H1 (cell line): ENCODE measurements at regions not wholly inside any gene's neighbourhood (a gene's known extent, or its start where the extent isn't known, plus 50 kb on each side); places are given as distances from the start of the nearest gene placed in this dataset.

Experiments used
- CTCF ChIA-PET: fragments of 300-600 bp; sonication (Branson Sonifier 250); formaldehyde crosslinking; loops from one replicate; lab custom pipeline; 2021; ENCODE audit not compliant: partially characterized antibody; lab: Charles Lee
- POLR2A ChIA-PET: fragments of 300-600 bp; sonication (Branson Sonifier 250); formaldehyde crosslinking; loops from one replicate; lab custom pipeline; 2021; ENCODE audit warnings: inconsistent platforms; ENCODE audit not compliant: partially characterized antibody; lab: Charles Lee
- DNase-seq, 2 experiments: peaks; one replicate each; pipeline versions ENCODE4 v3.0.0 to v3.0.0-alpha.2; 2010 to 2022; ENCODE audit warnings: low spot score in 2 of 2, low read depth in 1 of 2, mixed read lengths in 1 of 2
- FAIRE-seq: peaks from 2 replicates; lab custom pipeline; 2011; peaks lifted over from hg19 to GRCh38; lab: Jason Lieb, UNC
- H2AFZ ChIP-seq: 2 replicates; pipeline ENCODE4 v1.8.1; 2012; ENCODE audit warnings: low read length, inconsistent platforms
- H2AK5ac ChIP-seq: 2 replicates; pipeline ENCODE4 v1.6.1; 2013; ENCODE audit warnings: low read depth, low read length
- H2BK120ac ChIP-seq: replicated peaks from 2 replicates; pipeline ENCODE3; 2013; ENCODE audit warnings: low read depth, low read length, inconsistent platforms
- H2BK12ac ChIP-seq: 2 replicates; pipeline ENCODE4 v1.6.1; 2013; ENCODE audit warnings: low read depth, low read length
- H2BK15ac ChIP-seq: 2 replicates; pipeline ENCODE4 v1.6.1; 2013; ENCODE audit warnings: low read length
- H2BK20ac ChIP-seq: 2 replicates; pipeline ENCODE4 v1.6.1; 2013; ENCODE audit warnings: low read length
- H2BK5ac ChIP-seq: 2 replicates; pipeline ENCODE4 v1.6.1; 2013; ENCODE audit warnings: low read depth, low read length
- H3K14ac ChIP-seq: 2 replicates; pipeline ENCODE4 v1.6.1; 2013; ENCODE audit warnings: inconsistent platforms; ENCODE audit not compliant: insufficient read length
- H3K18ac ChIP-seq: 2 replicates; pipeline ENCODE4 v1.6.1; 2013; ENCODE audit warnings: low read length; ENCODE audit errors: extremely low read depth
- H3K23ac ChIP-seq: 2 replicates; pipeline ENCODE4 v1.6.1; 2013; ENCODE audit warnings: inconsistent platforms; ENCODE audit not compliant: insufficient read length
- H3K23me2 ChIP-seq: 2 replicates; pipeline ENCODE4 v1.6.1; 2013; ENCODE audit warnings: low read depth, low read length
- H3K27ac ChIP-seq: 2 replicates; pipeline ENCODE4 v1.6.1; 2011; ENCODE audit warnings: low read depth, low read length, inconsistent platforms
- H3K27me3 ChIP-seq, 4 experiments: replicated peaks in 1 of 4; 1 replicate in 1 of 4; 2 replicates in 3 of 4; pipeline versions ENCODE4 v1.6.1 to v1.8.1; 2011 to 2013; ENCODE audit warnings: low read length in 3 of 4, mild to moderate bottlenecking in 3 of 4, inconsistent platforms in 2 of 4, mixed read lengths in 2 of 4, moderate library complexity in 1 of 4; ENCODE audit not compliant: control insufficient read depth in 3 of 4, insufficient read depth in 3 of 4; ENCODE audit errors: extremely low read depth in 1 of 4
- H3K36me3 ChIP-seq, 4 experiments: 2 replicates each; pipeline versions ENCODE4 v1.6.1 to v1.8.1; 2011 to 2013; ENCODE audit warnings: mild to moderate bottlenecking in 4 of 4, low read length in 3 of 4, moderate library complexity in 2 of 4, control low read depth in 1 of 4, inconsistent platforms in 1 of 4; ENCODE audit not compliant: insufficient read depth in 4 of 4, control insufficient read depth in 2 of 4
- H3K4ac ChIP-seq: replicated peaks from 2 replicates; pipeline ENCODE3; 2013; ENCODE audit warnings: low read length, low read depth, mixed read lengths, inconsistent platforms; ENCODE audit not compliant: insufficient read length
- H3K4me1 ChIP-seq, 4 experiments: replicated peaks in 1 of 4; 1 replicate in 1 of 4; 2 replicates in 3 of 4; pipeline versions ENCODE4 v1.6.1 to v1.8.1; 2011 to 2013; ENCODE audit warnings: low read length in 3 of 4, inconsistent platforms in 2 of 4, mixed read lengths in 1 of 4; ENCODE audit not compliant: insufficient read depth in 4 of 4, control insufficient read depth in 3 of 4
- H3K4me2 ChIP-seq, 2 experiments: 2 replicates each; pipeline versions ENCODE4 v1.6.1 to v1.8.1; 2011 to 2013; ENCODE audit warnings: low read depth in 2 of 2, low read length in 2 of 2, control low read depth in 1 of 2, inconsistent platforms in 1 of 2, mild to moderate bottlenecking in 1 of 2; ENCODE audit not compliant: insufficient read depth in 1 of 2
- H3K4me3 ChIP-seq, 4 experiments: fragments of 200-600, 300-600 bp in 1 of 4; sonication (generic), shearing (Covaris generic), sonication (Bioruptor Twin) in 1 of 4; 2 replicates each; pipeline versions ENCODE4 v1.5.1 to v1.8.1; 2011 to 2016; ENCODE audit warnings: low read length in 4 of 4, low read depth in 3 of 4, control low read depth in 2 of 4, inconsistent platforms in 2 of 4, mild to moderate bottlenecking in 2 of 4, mixed read lengths in 1 of 4, moderate library complexity in 1 of 4; ENCODE audit not compliant: insufficient read depth in 2 of 4; ENCODE audit errors: extremely low read depth in 1 of 4
- H3K56ac ChIP-seq: replicated peaks from 2 replicates; pipeline ENCODE3; 2013; ENCODE audit warnings: low read depth, mild to moderate bottlenecking, mixed read lengths, low read length, inconsistent platforms; ENCODE audit not compliant: insufficient read length
- H3K79me1 ChIP-seq: 2 replicates; pipeline ENCODE4 v1.6.1; 2013; ENCODE audit warnings: low read depth, low read length, control low read depth
- H3K79me2 ChIP-seq, 2 experiments: 2 replicates each; pipeline versions ENCODE4 v1.6.1 to v1.8.1; 2012 to 2013; ENCODE audit warnings: low read length in 2 of 2, mild to moderate bottlenecking in 2 of 2, inconsistent platforms in 1 of 2; ENCODE audit not compliant: insufficient read depth in 2 of 2, control insufficient read depth in 1 of 2
- H3K9ac ChIP-seq, 4 experiments: replicated peaks in 1 of 4; 1 replicate in 1 of 4; 2 replicates in 3 of 4; pipeline versions ENCODE4 v1.6.1 to v1.8.1; 2011 to 2013; ENCODE audit warnings: low read depth in 3 of 4, low read length in 3 of 4, control low read depth in 2 of 4, mild to moderate bottlenecking in 2 of 4, moderate library complexity in 2 of 4, inconsistent platforms in 1 of 4; ENCODE audit errors: extremely low read depth in 1 of 4
- H3K9me3 ChIP-seq, 2 experiments: 2 replicates each; pipeline versions ENCODE4 v1.6.1 to v1.8.1; 2012 to 2013; ENCODE audit warnings: mild to moderate bottlenecking in 2 of 2, moderate library complexity in 2 of 2, control low read depth in 1 of 2, inconsistent platforms in 1 of 2, low read depth in 1 of 2, low read length in 1 of 2, mixed read lengths in 1 of 2; ENCODE audit not compliant: insufficient read depth in 2 of 2
- H4K20me1 ChIP-seq, 2 experiments: replicated peaks in 1 of 2; 2 replicates each; pipeline versions ENCODE3 to v1.8.1; 2011 to 2013; ENCODE audit warnings: inconsistent platforms in 2 of 2, low read length in 2 of 2, mild to moderate bottlenecking in 1 of 2; ENCODE audit not compliant: insufficient read depth in 2 of 2, control insufficient read depth in 1 of 2
- H4K5ac ChIP-seq: 2 replicates; pipeline ENCODE4 v1.6.1; 2013; ENCODE audit warnings: low read length, low read depth, mixed read lengths, inconsistent platforms; ENCODE audit not compliant: insufficient read length
- H4K8ac ChIP-seq: 2 replicates; pipeline ENCODE4 v1.8.0; 2013; ENCODE audit warnings: mild to moderate bottlenecking, moderate library complexity, low read length, inconsistent platforms; ENCODE audit not compliant: insufficient read depth; ENCODE audit errors: extremely low read depth
- H4K91ac ChIP-seq: replicated peaks from 2 replicates; pipeline ENCODE3; 2013; ENCODE audit warnings: low read length, mixed read lengths, inconsistent platforms; ENCODE audit not compliant: insufficient read length
- ASH2L ChIP-seq: fragments of 200-600, 300-600 bp; sonication (generic); IDR thresholded peaks from one replicate; pipeline ENCODE4 v1.7.1; 2017; ENCODE audit warnings: low read length
- BACH1 ChIP-seq: IDR thresholded peaks from 2 replicates; pipeline ENCODE4 v1.6.1; 2012; ENCODE audit warnings: low read length, improper control_type of control experiment
- BCL11A ChIP-seq, 2 experiments: IDR thresholded peaks; one replicate each; pipeline ENCODE4 v1.6.1; 2011; ENCODE audit warnings: low read depth in 2 of 2, low read length in 2 of 2, mild to moderate bottlenecking in 2 of 2
- CBX5 ChIP-seq: fragments of 300-800, 300-1000 bp; sonication (generic); IDR thresholded peaks from 2 replicates; pipeline ENCODE4 v1.7.1; 2016; ENCODE audit warnings: antibody characterized with exemption, low read length, low read depth
- EGR1 ChIP-seq: IDR thresholded peaks from 2 replicates; pipeline ENCODE4 v1.6.1; 2011; ENCODE audit warnings: low read depth, low read length, borderline replicate concordance
- HDAC6 ChIP-seq: IDR thresholded peaks from one replicate; pipeline ENCODE4 v1.7.1; 2012; ENCODE audit warnings: low read depth, mild to moderate bottlenecking, inconsistent platforms, low read length, moderate library complexity
- RNF2 ChIP-seq: fragments of 200-900, 300-1000 bp; sonication (generic); IDR thresholded peaks from 2 replicates; pipeline ENCODE4 v1.7.1; 2016; ENCODE audit warnings: borderline replicate concordance, low read depth, mild to moderate bottlenecking, antibody characterized with exemption, low read length; ENCODE audit not compliant: poor library complexity, severe bottlenecking; ENCODE audit errors: missing control alignments
- SIX5 ChIP-seq: IDR thresholded peaks from 2 replicates; pipeline ENCODE4 v1.6.1; 2011; ENCODE audit warnings: mild to moderate bottlenecking, low read depth, low read length
- SUZ12 ChIP-seq: fragments of 200-600 bp; sonication (generic); IDR thresholded peaks from 2 replicates; pipeline ENCODE4 v1.6.1; 2012; ENCODE audit warnings: mild to moderate bottlenecking, inconsistent platforms, low read length, moderate library complexity, mixed read lengths
- TAF7 ChIP-seq: optimal IDR thresholded peaks from 2 replicates; pipeline ENCODE3; 2011; ENCODE audit warnings: low read depth, mild to moderate bottlenecking, inconsistent platforms, low read length, moderate library complexity, borderline replicate concordance
- TBP ChIP-seq: IDR thresholded peaks from 2 replicates; pipeline ENCODE4 v1.6.1; 2011; ENCODE audit warnings: low read depth, low read length, improper control_type of control experiment
- TCF12 ChIP-seq: IDR thresholded peaks from 2 replicates; pipeline ENCODE4 v1.6.1; 2011; ENCODE audit warnings: low read depth, mild to moderate bottlenecking, low read length
- YY1 ChIP-seq: IDR thresholded peaks from 2 replicates; pipeline ENCODE4 v1.6.1; 2011; ENCODE audit warnings: low read depth, mild to moderate bottlenecking, low read length
- WGBS, 2 experiments: shearing (Covaris generic) in 1 of 2; methylation state at CpG; one replicate each; pipeline versions ENCODE4 v1.1.6 to v1.1.7; 2013 to 2015; ENCODE audit warnings: low lambda C conversion rate in 2 of 2, mixed read lengths in 2 of 2, inconsistent platforms in 1 of 2, low coverage in 1 of 2, missing lambda C conversion rate in 1 of 2; ENCODE audit not compliant: insufficient replicate concordance in 2 of 2, insufficient coverage in 1 of 2, insufficient read length in 1 of 2; ENCODE audit errors: extremely low coverage in 1 of 2, missing lambda C conversion rate in 1 of 2; 5-methylcytosine and 5-hydroxymethylcytosine counted together

DNA sequence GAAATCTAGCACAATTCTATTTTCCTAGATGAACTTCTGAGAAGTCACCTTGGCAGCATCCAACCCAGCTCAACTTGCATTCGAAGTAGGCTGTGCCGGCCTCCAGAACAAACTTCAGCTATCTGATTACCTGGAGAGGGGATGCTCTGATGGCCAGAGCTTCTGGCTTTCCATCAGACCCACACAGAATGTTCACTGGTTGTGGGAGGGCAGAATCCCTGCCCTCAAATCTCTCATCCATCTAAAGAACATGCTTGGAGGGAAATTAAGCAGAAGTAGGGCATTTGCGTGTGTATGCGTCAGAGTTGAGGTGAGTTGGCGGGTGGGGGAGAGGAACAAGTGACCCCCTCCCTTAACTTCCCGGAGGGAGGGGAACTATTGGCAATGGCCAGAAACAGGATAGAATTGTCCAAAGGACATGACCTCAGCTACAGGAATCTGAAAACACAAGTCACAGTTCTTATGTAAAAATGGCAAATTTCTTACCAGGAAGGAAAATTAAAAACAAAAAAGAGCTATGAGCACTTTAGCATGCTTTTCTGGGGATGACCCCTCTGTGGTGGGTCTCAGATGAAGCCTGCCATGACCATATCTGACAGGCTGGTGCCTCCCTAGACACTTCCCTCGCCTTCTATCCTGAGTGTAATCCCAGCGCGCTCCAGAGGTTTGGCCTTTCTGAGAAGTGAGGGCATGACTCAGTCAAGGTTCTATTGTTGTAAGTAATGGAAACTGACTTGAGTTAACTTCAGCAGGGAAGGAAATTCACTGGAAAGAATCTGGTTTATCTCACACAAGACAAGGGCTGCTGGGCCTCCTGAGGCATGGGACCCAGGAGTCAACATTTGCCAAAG lies 278.8 kb downstream of the RPS24 start:
- no peak overlapping the region for H3K27ac ChIP-seq
- WGBS, 2 experiments, result 91% methylated on average over 9 of the region's 9 CpGs; no CpG with 5 or more reads in 1 of the 2 experiments
- TF ChIP-seq CBX5 (no peak), EGR1 (no peak), BCL11A (IDR thresholded peaks at IDR 0.05; ENCODE audit: low read depth in 2 of 2, low read length in 2 of 2) (no peak), HDAC6 (no peak), SUZ12 (no peak), TCF12 (no peak), TAF7 (no peak), BACH1 (no peak), SIX5 (no peak), RNF2 (no peak), YY1 (no peak), TBP (no peak), ASH2L (no peak)

More for the DNA sequence above, 278.8 kb downstream of the RPS24 start:
- Histone ChIP-seq H2BK5ac (no peak overlapping the region), H2BK12ac (no peak overlapping the region), H2BK120ac (no peak overlapping the region), H2AFZ (no peak overlapping the region), H3K9me3 (no peaks in the 10 kb centered on the region), H2AK5ac (no peak overlapping the region), H3K4me3 (no peak overlapping the region), H3K4me1 (no peaks in the 10 kb centered on the region; a peak in 1 of 7 replicates), H3K23ac (no peak overlapping the region), H3K79me2 (no peaks in the 10 kb centered on the region), H3K14ac (no peak overlapping the region), H3K18ac (no peak overlapping the region), H3K4me2 (no peak overlapping the region), H3K36me3 (no peaks in the 10 kb centered on the region), H4K20me1 (no peaks in the 10 kb centered on the region), H2BK15ac (no peak overlapping the region), H4K5ac (no peak overlapping the region), H3K9ac (no peak overlapping the region), H4K8ac (0 out of 2 replicates have a peak overlapping the region, but pooled peaks have one; percentile 41), H3K23me2 (no peaks in the 10 kb centered on the region; the same call in 1 of the 2 replicates), H2BK20ac (no peak overlapping the region), H3K4ac (no peak overlapping the region), H3K27me3 (no peaks in the 10 kb centered on the region), H3K79me1 (no peaks in the 10 kb centered on the region), H4K91ac (no peak overlapping the region), H3K56ac (no peak overlapping the region)
- peak in 1 of 2 experiments; percentile 20 for DNase-seq
- FAIRE-seq, result no peak
- ChIA-PET CTCF (interaction anchor here (0.9 to 3.7 kb wide), 7 partner anchors 8 to 283 kb away, joined by 3 to 20 read pairs (median 4); partner anchors contain the start of gene POLR3A), POLR2A (interaction anchor here (0.8 kb wide), 1 partner anchor 8 kb away, joined by 4 read pairs; no protein-coding TSS in a partner anchor)
